DND-41 (cell line): ENCODE measurements at regions not wholly inside any gene's neighbourhood (a gene's known extent, or its start where the extent isn't known, plus 50 kb on each side); places are given as distances from the start of the nearest gene placed in this dataset.

ENCODE experiments used
- ATAC-seq: fragments of 200-7000 bp; cut with Tn5 transposase; 3 replicates; pipeline ENCODE4 v1.9.1; 2021; ENCODE audit warnings: low read depth; ENCODE audit not compliant: insufficient read depth
- DNase-seq: peaks from one replicate; pipeline ENCODE4 v3.0.0-alpha.2; 2020
- H2AFZ ChIP-seq: 2 replicates; pipeline ENCODE4 v1.6.0; 2012; ENCODE audit warnings: low read depth, low read length
- H3K27ac ChIP-seq: 2 replicates; pipeline ENCODE4 v1.5.1; 2012; ENCODE audit warnings: low read length, inconsistent platforms
- H3K27me3 ChIP-seq: fragments of 200-600 bp; sonication (generic); 2 replicates; pipeline ENCODE4 v1.6.0; 2012; ENCODE audit warnings: low read length, mild to moderate bottlenecking, inconsistent platforms; ENCODE audit not compliant: insufficient read depth, poor library complexity
- H3K36me3 ChIP-seq: 2 replicates; pipeline ENCODE4 v1.5.1; 2012; ENCODE audit warnings: low read length, inconsistent platforms; ENCODE audit not compliant: insufficient read depth
- H3K4me1 ChIP-seq: 2 replicates; pipeline ENCODE4 v1.5.1; 2012; ENCODE audit warnings: mild to moderate bottlenecking, low read length; ENCODE audit not compliant: insufficient read depth
- H3K4me2 ChIP-seq: 2 replicates; pipeline ENCODE4 v1.6.0; 2012; ENCODE audit warnings: mild to moderate bottlenecking, moderate library complexity, low read length, inconsistent platforms; ENCODE audit not compliant: insufficient read depth
- H3K4me3 ChIP-seq, 2 experiments: fragments of 200-600 bp in 1 of 2; shearing (Covaris generic) in 1 of 2; 2 replicates each; pipeline ENCODE4 v1.5.1; 2012 to 2016; ENCODE audit warnings: inconsistent platforms in 2 of 2, low read length in 2 of 2, mild to moderate bottlenecking in 2 of 2, low read depth in 1 of 2, moderate library complexity in 1 of 2
- H3K79me2 ChIP-seq: 2 replicates; pipeline ENCODE4 v1.6.0; 2012; ENCODE audit warnings: low read length, inconsistent platforms; ENCODE audit not compliant: insufficient read depth
- H3K9ac ChIP-seq: 2 replicates; pipeline ENCODE4 v1.6.0; 2012; ENCODE audit warnings: low read depth, mild to moderate bottlenecking, inconsistent platforms, low read length, moderate library complexity
- H3K9me3 ChIP-seq: 2 replicates; pipeline ENCODE4 v1.5.1; 2012; ENCODE audit warnings: low read length, moderate library complexity, mild to moderate bottlenecking, inconsistent platforms; ENCODE audit not compliant: insufficient read depth, severe bottlenecking
- H4K20me1 ChIP-seq: 2 replicates; pipeline ENCODE4 v1.6.0; 2012; ENCODE audit warnings: low read length; ENCODE audit not compliant: insufficient read depth
- EZH2 ChIP-seq: IDR thresholded peaks from 3 replicates; pipeline ENCODE4 v1.6.1; 2012; ENCODE audit warnings: borderline replicate concordance, low read depth, mild to moderate bottlenecking, moderate library complexity, low read length, inconsistent platforms; ENCODE audit not compliant: severe bottlenecking
- TF ChIP-seq, protein P1 (sequence below): IDR thresholded peaks from 2 replicates; pipeline ENCODE4 v1.5.1; 2012; ENCODE audit warnings: borderline replicate concordance, low read length, moderate library complexity, mild to moderate bottlenecking; ENCODE audit not compliant: poor library complexity, severe bottlenecking; ENCODE audit errors: extremely low read depth

DNA sequence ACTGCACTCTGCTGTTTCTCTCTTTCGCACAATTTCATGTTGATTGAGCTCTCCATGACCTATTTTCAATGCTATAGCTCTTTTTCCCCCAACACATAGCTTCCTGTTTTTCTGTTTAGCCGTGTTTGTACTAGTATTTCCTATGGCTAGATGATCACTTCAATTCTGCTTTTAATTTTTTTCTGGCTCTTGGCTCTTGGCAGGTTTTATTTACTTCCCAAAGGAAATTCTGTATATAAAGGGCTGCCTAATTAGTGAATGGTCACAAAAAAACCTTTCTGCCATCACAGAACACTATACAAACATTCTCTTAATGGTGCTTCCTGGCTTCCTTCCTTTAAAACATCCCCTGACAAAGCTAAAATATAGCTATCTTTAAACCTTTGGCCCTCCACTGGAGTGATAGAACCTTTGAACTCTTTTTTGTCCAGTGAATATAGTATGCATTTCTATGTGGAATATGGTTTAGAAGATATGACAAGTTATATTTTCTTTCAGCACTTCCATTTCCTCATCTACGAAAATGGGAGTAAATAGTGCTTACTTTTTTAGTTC lies 88.2 kb downstream of the RASSF9 start:
- H2AFZ ChIP-seq = no peak overlapping the region
- no peak overlapping the region for H3K9ac ChIP-seq
- ATAC-seq = no peak
- no peaks in the 10 kb centered on the region for H3K36me3 ChIP-seq
- no peaks in the 10 kb centered on the region for H4K20me1 ChIP-seq
- TF ChIP-seq, protein P1, sequence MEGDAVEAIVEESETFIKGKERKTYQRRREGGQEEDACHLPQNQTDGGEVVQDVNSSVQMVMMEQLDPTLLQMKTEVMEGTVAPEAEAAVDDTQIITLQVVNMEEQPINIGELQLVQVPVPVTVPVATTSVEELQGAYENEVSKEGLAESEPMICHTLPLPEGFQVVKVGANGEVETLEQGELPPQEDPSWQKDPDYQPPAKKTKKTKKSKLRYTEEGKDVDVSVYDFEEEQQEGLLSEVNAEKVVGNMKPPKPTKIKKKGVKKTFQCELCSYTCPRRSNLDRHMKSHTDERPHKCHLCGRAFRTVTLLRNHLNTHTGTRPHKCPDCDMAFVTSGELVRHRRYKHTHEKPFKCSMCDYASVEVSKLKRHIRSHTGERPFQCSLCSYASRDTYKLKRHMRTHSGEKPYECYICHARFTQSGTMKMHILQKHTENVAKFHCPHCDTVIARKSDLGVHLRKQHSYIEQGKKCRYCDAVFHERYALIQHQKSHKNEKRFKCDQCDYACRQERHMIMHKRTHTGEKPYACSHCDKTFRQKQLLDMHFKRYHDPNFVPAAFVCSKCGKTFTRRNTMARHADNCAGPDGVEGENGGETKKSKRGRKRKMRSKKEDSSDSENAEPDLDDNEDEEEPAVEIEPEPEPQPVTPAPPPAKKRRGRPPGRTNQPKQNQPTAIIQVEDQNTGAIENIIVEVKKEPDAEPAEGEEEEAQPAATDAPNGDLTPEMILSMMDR = no peak
- TF ChIP-seq EZH2 = no peak
- H3K27me3 ChIP-seq = no peaks in the 10 kb centered on the region
- H3K4me2 ChIP-seq = no peak overlapping the region
- no peaks in the 10 kb centered on the region for H3K9me3 ChIP-seq
- no peaks in the 10 kb centered on the region for H3K79me2 ChIP-seq
- no peak overlapping the region for H3K4me3 ChIP-seq
- H3K27ac ChIP-seq = no peak overlapping the region
- DNase-seq = no peak
- no peaks in the 10 kb centered on the region for H3K4me1 ChIP-seq
